ENCODE measurements at regions not wholly inside any gene's neighbourhood (a gene's known extent, or its start where the extent isn't known, plus 50 kb on each side); places are given as distances from the start of the nearest gene placed in this dataset.

- TF ChIP-seq POLR2AphosphoS5 (IDR thresholded peaks at IDR 0.05) (no peak), CTCF (IDR thresholded peaks at IDR 0.05) (no peak), POLR2A (IDR thresholded peaks at IDR 0.05; ENCODE audit: low read depth) (no peak)
Measured at GRCh38 chr10:43867113-43867512, 218.4 kb upstream of the ZNF32 start.
